HUES48 (cell line): ENCODE measurements at regions not wholly inside any gene's neighbourhood (a gene's known extent, or its start where the extent isn't known, plus 50 kb on each side); places are given as distances from the start of the nearest gene placed in this dataset.

Experiments
- H3K27ac ChIP-seq: one replicate; pipeline ENCODE4 v1.7.0; 2013; ENCODE audit warnings: low read depth, low read length, inconsistent platforms
- H3K27me3 ChIP-seq: 2 replicates; pipeline ENCODE4 v1.6.1; 2013; ENCODE audit warnings: mild to moderate bottlenecking, low read length; ENCODE audit not compliant: control insufficient read depth, insufficient read depth
- H3K36me3 ChIP-seq: 2 replicates; pipeline ENCODE4 v1.6.1; 2013; ENCODE audit warnings: low read length; ENCODE audit not compliant: control insufficient read depth, insufficient read depth
- H3K4me1 ChIP-seq: 2 replicates; pipeline ENCODE4 v1.6.1; 2013; ENCODE audit warnings: mild to moderate bottlenecking, low read length; ENCODE audit not compliant: control insufficient read depth, insufficient read depth
- H3K4me3 ChIP-seq: 2 replicates; pipeline ENCODE4 v1.5.1; 2013; ENCODE audit warnings: mild to moderate bottlenecking, low read depth, low read length
- H3K9ac ChIP-seq: 2 replicates; pipeline ENCODE4 v1.6.1; 2013; ENCODE audit warnings: mild to moderate bottlenecking, low read depth, low read length, moderate library complexity
- H3K9me3 ChIP-seq: 2 replicates; pipeline ENCODE4 v1.6.1; 2013; ENCODE audit warnings: low read length; ENCODE audit not compliant: control insufficient read depth, insufficient read depth

DNA sequence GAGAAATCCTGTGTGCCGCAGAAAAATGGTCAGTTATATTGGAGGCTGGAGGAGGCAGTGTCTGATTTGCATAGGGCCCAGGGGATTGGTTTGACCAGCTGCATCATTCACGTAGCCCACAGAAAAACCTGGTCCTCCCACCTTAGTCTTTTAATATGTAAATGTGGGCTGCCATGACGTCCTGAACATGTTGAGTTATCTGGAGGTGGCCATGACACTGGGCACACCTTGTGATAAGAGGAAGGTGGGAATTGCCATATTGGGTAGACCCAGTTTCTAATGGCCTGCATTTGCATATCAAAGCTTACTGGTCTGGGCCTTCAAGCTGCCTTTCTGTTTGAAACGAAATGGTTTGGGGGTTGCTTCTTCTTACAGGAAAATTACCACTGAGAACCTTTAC is 162.2 kb downstream of the AHR start:
- Histone ChIP-seq H3K4me1 (peaks cover 10% of the 10 kb centered on the region), H3K4me3 (no peak overlapping the region), H3K27me3 (no peaks in the 10 kb centered on the region), H3K27ac (no peak overlapping the region), H3K36me3 (no peaks in the 10 kb centered on the region), H3K9me3 (no peaks in the 10 kb centered on the region), H3K9ac (no peak overlapping the region)

DNA sequence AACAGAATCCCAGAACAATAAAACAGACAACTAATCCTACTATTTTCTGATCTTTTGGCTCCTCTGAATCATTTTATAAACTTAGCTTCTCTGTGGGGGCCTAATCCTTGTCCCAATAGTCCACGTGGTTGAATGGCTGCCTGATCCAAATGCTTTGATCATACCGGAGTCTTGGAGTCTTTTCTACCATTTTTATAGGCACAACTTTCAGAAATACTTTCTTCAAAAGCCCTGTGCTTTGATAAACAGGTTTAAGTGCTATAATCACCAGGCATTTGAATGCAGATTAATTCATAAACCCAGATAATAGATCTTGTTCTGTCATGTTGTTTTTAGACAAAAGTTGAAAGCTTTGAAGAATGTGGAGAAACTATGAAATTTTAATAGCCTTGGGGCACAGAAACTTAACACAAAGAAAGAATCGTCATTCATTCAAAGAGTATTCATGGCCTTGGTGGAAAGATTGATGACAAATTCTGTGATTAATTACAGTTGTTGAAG is 163.7 kb downstream of the AHR start:
- Histone ChIP-seq H3K9me3 (no peaks in the 10 kb centered on the region), H3K4me3 (no peak overlapping the region), H3K27ac (no peak overlapping the region)

DNA sequence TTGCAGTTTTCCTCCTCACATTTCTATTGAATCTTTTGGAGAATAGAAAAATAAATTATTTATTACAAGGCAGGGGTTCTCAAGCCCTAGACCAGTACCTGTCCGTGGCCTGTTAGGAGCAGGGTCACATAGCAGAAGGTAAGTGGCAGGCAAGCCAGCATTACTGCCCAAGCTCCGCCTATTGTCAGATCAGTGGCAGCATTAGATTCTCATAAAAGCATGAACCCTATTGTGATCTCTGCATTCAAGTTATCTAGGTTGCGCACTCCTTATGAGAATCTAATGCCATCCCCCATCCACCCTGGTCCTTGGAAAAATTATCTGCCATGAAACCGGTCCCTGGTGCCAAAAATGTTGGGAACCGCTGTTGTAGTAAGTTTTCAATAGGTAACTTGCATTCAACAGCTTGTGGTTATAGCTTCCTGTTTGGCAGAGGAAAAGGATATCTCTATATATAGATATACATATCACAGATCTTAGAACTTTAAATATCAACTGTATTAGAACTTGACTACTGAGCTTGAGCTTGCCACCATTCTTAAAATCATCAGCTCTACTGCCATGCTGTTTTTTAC is 165.1 kb downstream of the AHR start:
- Histone ChIP-seq H3K4me1 (peaks cover 22% of the 10 kb centered on the region), H3K9ac (no peak overlapping the region), H3K36me3 (no peaks in the 10 kb centered on the region), H3K9me3 (no peaks in the 10 kb centered on the region), H3K27ac (no peak overlapping the region), H3K4me3 (no peak overlapping the region), H3K27me3 (no peaks in the 10 kb centered on the region)

More for the DNA sequence above, 163.7 kb downstream of the AHR start:
- peaks cover 22% of the 10 kb centered on the region for H3K4me1 ChIP-seq
- no peaks in the 10 kb centered on the region for H3K36me3 ChIP-seq
- H3K27me3 ChIP-seq = no peaks in the 10 kb centered on the region
- no peak overlapping the region for H3K9ac ChIP-seq

DNA sequence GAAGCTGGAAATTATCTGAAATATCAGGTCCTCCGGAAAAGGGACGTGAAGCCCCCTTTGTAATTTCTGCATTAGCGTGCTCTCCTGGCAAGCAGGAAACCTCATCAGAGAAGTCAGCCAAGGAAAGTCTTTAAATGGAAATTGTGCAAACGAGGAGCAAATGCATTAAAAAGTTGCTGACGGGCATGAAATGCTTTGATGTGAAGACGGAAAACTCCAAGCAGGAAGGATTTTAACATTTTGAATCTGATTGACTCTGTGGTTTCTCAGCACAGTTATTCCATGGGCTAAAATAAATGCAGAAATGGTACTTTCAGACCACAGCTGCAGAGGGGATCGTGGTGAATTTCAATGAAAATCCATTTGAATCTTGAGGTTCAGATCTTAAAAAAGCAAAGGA is 167.8 kb downstream of the AHR start:
- H3K9me3 ChIP-seq = no peaks in the 10 kb centered on the region
- no peaks in the 10 kb centered on the region for H3K36me3 ChIP-seq
- H3K4me1 ChIP-seq = peaks cover 20% of the 10 kb centered on the region
- H3K9ac ChIP-seq = no peak overlapping the region
- no peak overlapping the region for H3K27ac ChIP-seq
- no peak overlapping the region for H3K4me3 ChIP-seq
- no peaks in the 10 kb centered on the region for H3K27me3 ChIP-seq

DNA sequence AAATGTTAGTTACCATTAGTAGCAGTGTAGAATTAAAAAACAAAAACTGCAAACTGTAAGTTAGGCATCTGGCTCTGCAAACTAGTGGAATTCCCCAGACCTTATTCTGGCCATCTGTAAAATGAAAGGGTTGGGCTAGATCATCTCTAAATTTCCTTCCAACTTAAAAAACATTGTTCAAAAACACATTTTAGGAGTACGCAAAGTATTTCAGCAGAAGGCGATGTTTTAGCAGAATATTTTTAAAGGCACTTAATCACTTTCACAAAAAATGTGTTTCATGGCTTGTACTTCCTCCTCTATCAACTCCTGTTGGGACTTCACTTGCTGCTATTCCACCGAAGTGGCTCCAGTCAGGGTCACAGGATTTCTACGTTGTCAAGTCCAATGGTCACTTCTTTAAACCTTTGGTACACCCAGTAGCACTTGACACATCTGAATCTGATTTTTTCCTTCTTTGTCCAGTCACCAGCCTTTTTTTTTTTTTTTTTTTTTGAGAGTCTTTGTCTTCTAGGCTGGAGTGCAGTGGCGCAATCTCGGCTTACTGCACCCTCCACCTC is 169.0 kb downstream of the AHR start:
- H3K9ac ChIP-seq = no peak overlapping the region
- H3K27ac ChIP-seq = no peak overlapping the region
- no peaks in the 10 kb centered on the region for H3K36me3 ChIP-seq
- H3K27me3 ChIP-seq = no peaks in the 10 kb centered on the region
- H3K9me3 ChIP-seq = no peaks in the 10 kb centered on the region
- H3K4me1 ChIP-seq = peaks cover 14% of the 10 kb centered on the region
- no peak overlapping the region for H3K4me3 ChIP-seq

DNA sequence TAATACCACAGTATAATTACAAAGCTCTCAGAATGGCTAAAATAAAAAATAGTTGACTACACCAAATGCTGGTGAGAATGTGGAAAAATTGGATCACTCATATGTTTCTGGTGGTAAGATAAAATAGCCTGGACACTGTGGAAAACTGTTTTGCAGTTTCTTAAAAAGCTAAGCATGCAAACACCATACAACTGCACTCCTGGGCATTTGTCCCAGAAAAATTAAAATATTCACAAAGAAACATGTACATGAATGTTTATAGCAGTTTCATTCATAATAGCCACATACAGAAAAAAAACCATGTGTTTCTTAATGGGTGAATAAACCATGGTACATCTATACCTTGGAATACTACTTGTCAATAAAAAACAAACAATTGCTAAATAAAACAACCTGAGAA is 172.9 kb downstream of the AHR start:
- no peak overlapping the region for H3K27ac ChIP-seq
- H3K4me3 ChIP-seq = no peak overlapping the region
- H3K9ac ChIP-seq = no peak overlapping the region
- peaks cover 5% of the 10 kb centered on the region; the same call in 1 of the 2 replicates for H3K4me1 ChIP-seq
- H3K9me3 ChIP-seq = no peaks in the 10 kb centered on the region
- no peaks in the 10 kb centered on the region for H3K27me3 ChIP-seq
- H3K36me3 ChIP-seq = no peaks in the 10 kb centered on the region

DNA sequence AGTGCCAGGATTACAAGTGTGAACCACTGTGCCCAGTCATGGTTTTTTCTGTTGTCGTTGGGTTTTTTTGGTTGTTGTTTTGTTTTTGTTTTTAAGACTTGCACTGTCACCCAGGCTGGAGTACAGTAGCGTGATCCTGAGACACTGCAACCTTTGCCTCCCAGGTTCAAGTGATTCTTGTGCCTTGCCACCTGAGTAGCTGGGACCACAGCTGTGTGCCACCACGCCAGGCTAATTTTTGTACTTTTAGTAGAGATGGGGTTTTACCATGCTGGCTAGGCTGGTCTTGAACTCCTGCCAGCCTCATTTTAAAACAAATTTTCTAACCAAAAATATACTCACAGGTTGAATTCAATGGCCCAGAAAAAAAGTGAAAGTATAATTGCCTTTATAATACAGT is 174.1 kb downstream of the AHR start:
- no peak overlapping the region for H3K9ac ChIP-seq
- no peaks in the 10 kb centered on the region for H3K27me3 ChIP-seq
- no peak overlapping the region for H3K4me3 ChIP-seq
- no peaks in the 10 kb centered on the region for H3K36me3 ChIP-seq
- H3K9me3 ChIP-seq = no peaks in the 10 kb centered on the region
- no peak overlapping the region for H3K27ac ChIP-seq
- no peaks in the 10 kb centered on the region for H3K4me1 ChIP-seq

DNA sequence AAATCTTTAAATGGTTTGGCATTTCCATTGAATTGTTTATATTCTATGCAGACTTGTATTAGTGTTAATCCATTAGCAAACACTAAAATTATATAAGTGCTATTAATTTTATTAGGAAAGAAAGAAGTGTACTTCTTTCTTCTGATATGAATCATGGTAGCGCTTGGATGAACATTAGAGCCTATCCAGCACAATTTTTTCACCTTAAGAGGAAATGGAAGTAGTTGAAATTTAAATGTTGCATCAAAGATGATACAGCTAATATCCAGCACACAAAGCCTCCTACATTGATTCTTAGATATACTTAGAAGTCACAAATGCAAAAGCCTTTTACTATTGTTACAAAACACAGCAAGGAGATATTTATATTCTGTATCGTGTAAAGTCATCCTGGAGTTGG is 174.5 kb downstream of the AHR start:
- Histone ChIP-seq H3K36me3 (no peaks in the 10 kb centered on the region), H3K4me3 (no peak overlapping the region), H3K9ac (no peak overlapping the region), H3K9me3 (no peaks in the 10 kb centered on the region), H3K4me1 (no peaks in the 10 kb centered on the region), H3K27ac (no peak overlapping the region), H3K27me3 (no peaks in the 10 kb centered on the region)

DNA sequence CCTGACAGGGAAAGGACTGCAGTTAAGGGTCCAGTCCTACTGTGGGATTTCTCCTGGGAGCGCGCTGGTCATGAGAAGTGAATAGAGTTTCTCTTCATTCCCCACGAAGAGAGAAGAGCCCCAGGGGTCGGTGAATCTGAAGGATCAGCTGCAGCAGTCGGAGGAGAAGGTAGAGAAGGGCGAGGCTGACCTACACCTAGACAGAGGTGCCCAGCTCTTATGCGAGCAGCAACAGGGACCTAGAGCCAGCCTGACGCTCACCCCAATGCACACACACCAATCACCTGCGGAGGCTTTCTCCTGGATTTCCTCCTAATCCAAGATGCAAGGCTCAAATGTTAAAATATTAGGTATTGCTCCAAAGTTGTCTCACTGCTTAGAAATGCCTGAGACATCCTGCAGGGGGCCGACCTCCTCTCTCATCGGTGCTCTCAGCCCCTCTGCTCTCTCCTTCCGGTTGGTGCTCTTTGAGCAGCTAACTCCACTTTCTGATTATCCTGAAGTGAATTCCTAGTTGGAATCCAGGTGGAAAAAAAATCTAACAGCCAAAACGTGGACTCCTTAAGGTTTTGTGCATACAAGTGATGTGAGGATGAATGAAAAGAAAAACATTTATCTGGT is 176.4 kb downstream of the AHR start:
- Histone ChIP-seq H3K36me3 (no peaks in the 10 kb centered on the region), H3K4me3 (no peak overlapping the region), H3K9me3 (no peaks in the 10 kb centered on the region), H3K27ac (no peak overlapping the region), H3K4me1 (no peaks in the 10 kb centered on the region), H3K9ac (no peak overlapping the region), H3K27me3 (no peaks in the 10 kb centered on the region)

DNA sequence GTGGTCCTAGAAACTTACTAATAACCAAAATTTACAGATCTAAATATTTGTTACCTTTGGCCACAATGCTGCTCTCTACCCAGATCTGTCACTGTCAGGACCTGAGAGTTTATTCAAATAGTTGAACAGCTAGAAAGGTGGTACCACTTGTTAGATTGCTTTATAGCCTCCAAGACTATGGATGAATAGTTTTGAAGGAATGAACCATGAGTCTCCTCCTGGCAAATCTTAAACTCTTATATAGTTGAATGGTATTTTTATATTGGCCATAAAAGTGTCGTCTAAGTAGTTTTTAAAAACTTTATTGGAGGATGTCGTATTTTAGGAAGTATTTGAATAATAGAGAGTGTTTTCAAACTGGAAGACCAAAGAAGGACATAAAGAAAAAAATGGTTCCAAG is 178.7 kb downstream of the AHR start:
- no peak overlapping the region for H3K4me3 ChIP-seq
- H3K36me3 ChIP-seq = no peaks in the 10 kb centered on the region
- H3K27me3 ChIP-seq = no peaks in the 10 kb centered on the region
- H3K27ac ChIP-seq = no peak overlapping the region
- no peaks in the 10 kb centered on the region for H3K9me3 ChIP-seq
- H3K4me1 ChIP-seq = no peaks in the 10 kb centered on the region
- H3K9ac ChIP-seq = no peak overlapping the region

DNA sequence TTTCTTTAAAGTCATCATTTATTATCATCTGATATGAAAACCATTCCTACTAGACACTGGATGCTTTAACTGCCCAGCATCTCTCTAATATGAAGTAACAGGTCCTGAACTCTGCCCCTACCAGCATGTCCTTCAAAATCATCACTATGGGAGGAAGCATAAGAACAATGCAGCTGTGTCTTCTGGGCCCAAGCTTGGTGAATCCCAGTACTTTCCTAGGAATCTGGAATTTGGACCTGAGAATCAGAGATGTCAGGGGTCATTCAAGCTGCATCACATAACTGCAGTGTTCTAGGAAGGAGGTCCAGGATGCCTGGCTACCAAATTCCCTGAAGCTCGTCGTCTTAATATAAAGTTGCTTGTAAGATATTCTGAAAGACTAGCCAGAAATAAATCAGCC is 182.7 kb downstream of the AHR start:
- Histone ChIP-seq H3K9ac (no peak overlapping the region), H3K27ac (no peak overlapping the region), H3K9me3 (no peaks in the 10 kb centered on the region)

More for the DNA sequence above, 182.7 kb downstream of the AHR start:
- Histone ChIP-seq H3K27me3 (no peaks in the 10 kb centered on the region), H3K36me3 (no peaks in the 10 kb centered on the region), H3K4me3 (no peak overlapping the region), H3K4me1 (no peaks in the 10 kb centered on the region)
